Stimulated activated CD8-positive, alpha-beta memory T cell treated with anti-CD3 and anti-CD28 coated beads, Interleukin-4, amount 100 ng/mL, for 4 hours (primary cell): ENCODE measurements at regions not wholly inside any gene's neighbourhood (a gene's known extent, or its start where the extent isn't known, plus 50 kb on each side); places are given as distances from the start of the nearest gene placed in this dataset.
"Not testable (repeated sequence)": the region's sequence is repeated elsewhere in the genome, so short reads cannot be mapped to it uniquely, and the experiment has no call there.

Source experiments
- DNase-seq, 2 donors: peaks; one replicate each; pipeline ENCODE4 v3.0.0-alpha.2; 2020; ENCODE audit warnings: low read depth in 2 of 2, low spot score in 1 of 2

DNA sequence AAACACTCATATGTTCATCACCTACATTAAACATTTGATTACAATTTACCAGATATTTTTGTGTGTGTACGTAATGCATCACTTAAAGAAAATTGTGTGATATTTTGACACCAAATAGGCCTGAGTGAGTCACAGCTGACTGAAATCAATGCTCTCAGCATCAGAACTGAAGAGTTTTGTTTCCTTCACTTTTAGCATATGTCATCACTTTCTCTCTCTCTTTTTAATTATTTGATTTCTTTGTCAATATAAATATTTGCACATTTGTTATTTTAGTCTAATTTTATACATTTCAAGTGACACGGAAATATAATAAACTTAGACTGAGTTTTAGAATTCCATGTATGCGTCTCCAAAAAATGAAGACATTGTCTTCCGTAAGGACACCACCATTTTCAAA is 545.3 kb downstream of the PTPRC start:
- DNase-seq = no peak

DNA sequence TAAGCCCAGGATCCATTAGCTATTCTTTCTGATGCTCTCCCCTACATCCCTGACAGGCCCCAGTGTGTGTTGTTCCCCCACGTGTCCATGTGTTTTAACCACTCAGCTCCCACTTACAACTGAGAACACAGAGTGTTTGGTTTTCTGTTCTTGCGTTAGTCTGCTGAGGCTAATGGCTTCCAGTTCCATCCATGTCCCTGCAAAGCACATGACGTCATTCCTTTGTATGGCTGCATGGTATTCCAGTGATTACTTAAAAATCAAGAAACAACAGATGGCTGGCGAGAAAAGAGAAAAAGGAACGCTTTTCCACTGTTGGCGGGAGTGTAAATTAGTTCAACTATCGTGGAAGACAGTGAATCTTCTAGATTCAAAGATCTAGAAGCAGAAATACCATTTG is 556.0 kb downstream of the PTPRC start:
- no peak for DNase-seq

DNA sequence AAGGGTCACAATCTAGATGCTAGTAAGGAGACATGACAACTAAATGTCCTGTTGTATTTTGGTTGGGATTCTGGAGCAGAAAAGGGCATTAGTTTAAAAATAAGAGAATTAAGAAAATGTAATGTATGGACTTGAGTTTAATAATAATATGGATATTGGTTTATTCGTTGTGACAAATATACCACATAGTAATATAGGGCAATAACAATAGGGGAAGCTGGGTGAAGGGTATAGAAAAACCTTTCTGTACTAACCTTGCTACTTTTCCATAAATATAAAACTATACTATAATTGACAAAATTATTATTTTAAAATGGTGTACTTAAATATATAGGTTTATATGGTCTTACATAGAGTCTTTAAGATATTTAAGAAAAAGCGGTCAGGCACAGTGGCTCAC is 558.9 kb downstream of the PTPRC start:
- DNase-seq = no peak

DNA sequence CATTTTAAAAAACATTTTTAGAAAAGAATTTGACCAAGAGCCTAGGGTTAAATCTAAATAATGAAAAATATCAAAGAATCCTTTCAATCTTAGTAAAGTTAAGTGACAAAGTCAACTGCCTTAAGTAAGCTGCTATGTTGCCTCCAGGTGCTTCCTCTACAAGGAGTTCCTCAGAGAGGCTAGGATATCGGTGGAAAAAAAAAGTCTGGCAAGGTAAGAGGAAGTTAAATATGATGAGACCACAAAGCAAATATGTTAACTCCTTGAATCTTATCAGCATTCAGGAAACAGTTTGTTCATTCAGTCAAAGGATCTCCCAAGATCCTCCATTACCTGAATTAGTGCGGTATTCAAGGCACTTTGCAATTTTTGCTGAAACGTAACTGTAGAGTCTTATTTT is 563.5 kb downstream of the PTPRC start:
- DNase-seq = no peak

- DNase-seq = no peak
Measured at GRCh38 chr1:199204231-199204630, 565.4 kb downstream of the PTPRC start.

GRCh38 chr1:199205740-199206441 is 567.1 kb downstream of the PTPRC start:
- DNase-seq = no peak

GRCh38 chr1:199208847-199209246 is 570.0 kb downstream of the PTPRC start:
- no peak for DNase-seq

- no peak for DNase-seq
Measured at GRCh38 chr1:199218065-199218464, 579.2 kb downstream of the PTPRC start.

DNA sequence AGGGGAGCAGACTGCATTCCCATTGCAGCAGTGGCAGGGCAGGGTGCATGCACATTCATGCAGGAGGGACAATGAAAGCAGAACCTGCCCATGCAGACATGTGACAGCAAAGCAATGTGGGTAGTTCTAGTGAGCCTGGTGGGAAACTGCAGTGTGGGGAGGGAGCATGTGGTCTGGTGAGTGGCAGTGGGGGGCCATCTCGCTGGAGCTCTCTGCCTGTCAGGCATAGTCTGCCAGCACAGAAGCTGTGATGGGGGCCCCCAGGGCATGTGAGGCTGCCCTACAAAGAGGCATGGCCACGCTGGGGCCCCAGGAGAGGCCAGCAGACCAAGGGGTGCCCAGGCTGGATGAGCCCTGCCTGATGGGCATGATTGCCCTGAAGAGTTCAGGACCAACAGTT is 579.7 kb downstream of the PTPRC start:
- DNase-seq = no peak

- DNase-seq = no peak
Measured at GRCh38 chr1:199220031-199220430, 581.2 kb downstream of the PTPRC start.

GRCh38 chr1:199221371-199222150 is 582.7 kb downstream of the PTPRC start:
- DNase-seq = no peak

- DNase-seq = no peak
Measured at GRCh38 chr1:199223936-199224335, 585.1 kb downstream of the PTPRC start.

DNA sequence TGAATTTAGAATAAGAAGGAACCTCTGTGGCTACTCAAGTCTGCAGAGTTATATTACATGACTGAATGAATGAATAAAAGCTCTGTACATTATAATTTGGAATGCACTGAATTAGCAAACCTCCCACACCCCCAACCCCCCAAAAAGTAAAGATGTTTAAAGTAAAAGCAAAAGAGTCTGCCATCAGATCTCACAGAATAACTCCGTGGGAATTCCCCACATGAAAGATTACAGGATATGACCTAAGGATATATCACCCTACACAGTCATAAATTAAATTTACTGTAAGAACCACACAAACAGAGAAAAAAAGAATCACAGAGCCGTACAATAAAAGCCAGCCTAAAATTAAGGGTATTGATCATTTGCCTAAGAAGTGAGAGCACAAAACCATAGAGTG is 587.3 kb downstream of the PTPRC start:
- no peak for DNase-seq

- no peak for DNase-seq
Measured at GRCh38 chr1:199242147-199242546, 603.3 kb downstream of the PTPRC start.

DNA sequence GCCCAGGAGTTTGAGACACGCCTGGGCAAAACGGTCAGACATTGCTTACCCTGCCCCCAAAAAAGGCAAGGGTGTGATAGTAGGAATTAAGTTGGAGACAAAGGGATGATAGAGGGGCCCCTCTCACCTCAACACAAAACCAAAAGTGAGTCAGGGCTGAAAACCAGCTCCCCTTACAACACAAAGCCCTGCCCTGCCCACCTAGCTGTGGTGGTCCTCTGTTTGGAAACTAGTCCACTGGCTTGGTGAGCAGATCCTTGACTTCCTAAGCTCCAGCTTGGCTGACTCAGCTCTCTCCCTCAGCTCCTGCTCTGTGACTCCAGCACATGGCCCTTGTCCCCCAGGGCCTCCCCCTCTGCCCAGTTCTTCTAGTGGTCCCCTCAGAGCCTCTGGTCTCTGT is 603.8 kb downstream of the PTPRC start:
- DNase-seq = no peak

DNA sequence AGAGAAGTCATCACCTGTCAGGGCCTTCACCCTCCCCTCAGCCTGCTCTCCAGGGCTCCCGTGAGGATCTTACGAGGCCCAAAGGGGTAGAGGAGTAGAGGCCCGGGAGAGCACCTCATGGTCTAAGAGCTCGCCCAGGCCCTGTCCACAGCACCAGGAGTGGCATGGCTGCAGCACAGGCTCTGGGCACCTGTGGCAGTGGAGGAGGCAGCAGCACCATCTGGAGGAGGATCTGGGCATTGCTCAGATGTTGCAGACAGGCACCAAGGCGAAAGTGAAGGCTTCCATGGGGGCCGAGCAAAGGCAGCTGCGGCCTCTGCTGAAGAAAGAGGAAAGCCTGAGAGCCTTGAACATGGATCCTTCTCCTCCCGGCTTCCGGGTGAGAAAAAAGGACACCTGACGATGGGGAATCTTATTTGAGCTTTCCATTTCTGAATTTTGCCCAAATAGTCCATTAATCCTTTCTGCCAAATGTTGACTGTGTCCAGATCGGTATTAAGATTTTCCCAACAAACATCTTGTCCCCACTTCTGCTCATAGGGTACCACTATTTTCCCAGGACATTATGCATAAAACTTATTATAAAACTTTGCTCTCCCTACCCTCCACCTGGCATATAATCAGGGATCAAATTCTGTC is 604.7 kb downstream of the PTPRC start:
- peak; percentile 28 to 36 for DNase-seq

GRCh38 chr1:199245946-199246345 is 607.1 kb downstream of the PTPRC start:
- no peak for DNase-seq

- DNase-seq = no peak
Measured at GRCh38 chr1:199246716-199247115, 607.9 kb downstream of the PTPRC start.

GRCh38 chr1:199247891-199248290 is 609.1 kb downstream of the PTPRC start:
- DNase-seq = no peak

GRCh38 chr1:199254040-199254439 is 615.2 kb downstream of the PTPRC start:
- not testable (repeated sequence) for DNase-seq

GRCh38 chr1:199261328-199261727 is 622.5 kb downstream of the PTPRC start:
- no peak for DNase-seq

GRCh38 chr1:199264283-199264682 is 625.4 kb downstream of the PTPRC start:
- DNase-seq = no peak
